ENCODE measurements at regions not wholly inside any gene's neighbourhood (a gene's known extent, or its start where the extent isn't known, plus 50 kb on each side); places are given as distances from the start of the nearest gene placed in this dataset.

GRCh38 chr5:17860660-17861315 is 226.5 kb downstream of the TAF11L14 start:
- FAIRE-seq (no peak), DNase-seq (ENCODE audit: low spot score) (no peak), ATAC-seq (no peak)
- ChIA-PET CTCF (ENCODE audit: low intra/inter-chr PET ratio, low total read pairs) (no interaction called here), POLR2A (no interaction called here)
- no peak overlapping the region for H3K9ac ChIP-seq (ENCODE audit: insufficient read depth, low read depth, low read length)
- 15% methylated on average over 2 of the region's 2 CpGs for WGBS (ENCODE audit: low lambda C conversion rate)
- H3K27me3 ChIP-seq (ENCODE audit: control insufficient read depth in 1 of 2, insufficient read depth in 2 of 2, low read length in 2 of 2) = no peaks in the 10 kb centered on the region
- no peaks in the 10 kb centered on the region for H3K79me2 ChIP-seq (ENCODE audit: insufficient read depth, low read length)
- intact Hi-C loops (cut with micrococcal nuclease; ENCODE audit: unreplicated experiment) = no loop called here
- no peak overlapping the region for H3K27ac ChIP-seq (ENCODE audit: extremely low read length, insufficient read depth, low read length)
- TF ChIP-seq ADNP (CRISPR knock-in tag; IDR thresholded peaks at IDR 0.05) = no peak
- no peak for TF ChIP-seq RBM39 (IDR thresholded peaks at IDR 0.05; ENCODE audit: low read depth, low read length, poor library complexity, severe bottlenecking)
- no peak for TF ChIP-seq PLSCR1 (CRISPR knock-in tag; IDR thresholded peaks at IDR 0.05; ENCODE audit: borderline replicate concordance)
- no peak for TF ChIP-seq ZNF704 (CRISPR knock-in tag; IDR thresholded peaks at IDR 0.05; ENCODE audit: borderline replicate concordance)
- TF ChIP-seq ZBTB49 (CRISPR knock-in tag; IDR thresholded peaks at IDR 0.05; ENCODE audit: borderline replicate concordance) = no peak
- no peak for TF ChIP-seq ZNF17 (CRISPR knock-in tag; IDR thresholded peaks at IDR 0.05)
- no peak for TF ChIP-seq ZNF737 (CRISPR knock-in tag; IDR thresholded peaks at IDR 0.05; ENCODE audit: borderline replicate concordance)
- TF ChIP-seq TFAP4 (IDR thresholded peaks at IDR 0.05; ENCODE audit: borderline replicate concordance, low read depth) = no peak
- TF ChIP-seq MYNN (CRISPR knock-in tag; IDR thresholded peaks at IDR 0.05; ENCODE audit: low read depth) = no peak
- TF ChIP-seq ZSCAN31 (CRISPR knock-in tag; IDR thresholded peaks at IDR 0.05; ENCODE audit: low read depth) = no peak
- no peak for TF ChIP-seq PHF20 (CRISPR knock-in tag; IDR thresholded peaks at IDR 0.05)
- no peak for TF ChIP-seq GABPB1 (CRISPR knock-in tag; IDR thresholded peaks at IDR 0.05)
- no peak for TF ChIP-seq HDAC6 (IDR thresholded peaks at IDR 0.05; ENCODE audit: low read depth, low read length)
- TF ChIP-seq SOX5 (CRISPR knock-in tag; IDR thresholded peaks at IDR 0.05; ENCODE audit: borderline replicate concordance) = no peak
- TF ChIP-seq ZBTB2 (CRISPR knock-in tag; IDR thresholded peaks at IDR 0.05; ENCODE audit: low read depth) = no peak
- no peaks in the 10 kb centered on the region for H4K20me1 ChIP-seq (ENCODE audit: insufficient read depth, low read length)
- no peak overlapping the region for H2AFZ ChIP-seq (ENCODE audit: low read length)
- in situ Hi-C loops (cut with HindIII; ENCODE audit: extremely low pct_ligation_motif_present, low pct_unique_long_range_greater_than_20kb) = no loop called here
- no peaks in the 10 kb centered on the region for H3K4me1 ChIP-seq (ENCODE audit: insufficient read depth, low read length)
- no peak overlapping the region for H3K4me3 ChIP-seq (replicated peaks in 1 of 3; ENCODE audit: insufficient read depth in 1 of 3, low read depth in 2 of 3, low read length in 3 of 3)
- no peak overlapping the region for H3K4me2 ChIP-seq (ENCODE audit: low read depth, low read length)
- peaks cover 99% of the 10 kb centered on the region for H3K9me3 ChIP-seq (ENCODE audit: low read length)
- no peaks in the 10 kb centered on the region for H3K36me3 ChIP-seq (replicated peaks in 1 of 2; ENCODE audit: control insufficient read depth in 1 of 2, insufficient read depth in 2 of 2, low read length in 2 of 2)
- BruUV-seq (replicated peaks) = no TSS peak

Data from HepG2 (cell line).